KBM-7 (cell line): ENCODE measurements at regions not wholly inside any gene's neighbourhood (a gene's known extent, or its start where the extent isn't known, plus 50 kb on each side); places are given as distances from the start of the nearest gene placed in this dataset.
A peak's percentile ranks its signal among the peaks of the same experiment; 100 is the strongest.

Experiments
- DNase-seq: peaks from one replicate; pipeline ENCODE4 v3.0.0-alpha.2; 2015
- in situ Hi-C: fragments of 300-500 bp; cut with MboI; formaldehyde crosslinking; loops from 2 replicates; pipeline ENCODE4 v1.14.3; 2020; ENCODE audit warnings: low sequenced_read_pairs, low pct_unique_long_range_greater_than_20kb, mixed read lengths

GRCh38 chr10:21202776-21203462, 305.8 kb upstream of the NEBL start:
- no peak for DNase-seq
- in situ Hi-C loops = no loop called here

GRCh38 chr10:21199501-21199900, 302.4 kb upstream of the NEBL start:
- in situ Hi-C loops = no loop called here
- DNase-seq = no peak

- in situ Hi-C loops = no loop called here
- no peak for DNase-seq
Observed at GRCh38 chr10:21197838-21198237, 300.7 kb upstream of the NEBL start.

- in situ Hi-C loops = no loop called here
- no peak for DNase-seq
Observed at GRCh38 chr10:21196822-21197395, 299.8 kb upstream of the NEBL start.

GRCh38 chr10:21195252-21195651, 298.1 kb upstream of the NEBL start:
- no peak for DNase-seq
- in situ Hi-C loops = no loop called here

GRCh38 chr10:21194510-21194993, 297.4 kb upstream of the NEBL start:
- in situ Hi-C loops = no loop called here
- DNase-seq = peak; percentile 60

- DNase-seq = no peak
- in situ Hi-C loops = no loop called here
Observed at GRCh38 chr10:21193196-21193595, 296.1 kb upstream of the NEBL start.

GRCh38 chr10:21191512-21191911, 294.4 kb upstream of the NEBL start:
- no peak for DNase-seq
- in situ Hi-C loops = no loop called here

- in situ Hi-C loops = no loop called here
- DNase-seq = no peak
Observed at GRCh38 chr10:21184984-21185383, 287.9 kb upstream of the NEBL start.

- DNase-seq = no peak
- in situ Hi-C loops = no loop called here
Observed at GRCh38 chr10:21184216-21184615, 287.1 kb upstream of the NEBL start.

- DNase-seq = no peak
- in situ Hi-C loops = no loop called here
Observed at GRCh38 chr10:21183025-21183424, 285.9 kb upstream of the NEBL start.

- no peak for DNase-seq
- in situ Hi-C loops = no loop called here
Observed at GRCh38 chr10:21181451-21181850, 284.3 kb upstream of the NEBL start.

- in situ Hi-C loops = no loop called here
- DNase-seq = no peak
Observed at GRCh38 chr10:21180604-21181003, 283.5 kb upstream of the NEBL start.

GRCh38 chr10:21176934-21177480, 279.9 kb upstream of the NEBL start:
- in situ Hi-C loops = no loop called here
- DNase-seq = no peak

GRCh38 chr10:21175797-21176196, 278.7 kb upstream of the NEBL start:
- DNase-seq = no peak
- in situ Hi-C loops = no loop called here

- in situ Hi-C loops = no loop called here
- DNase-seq = no peak
Observed at GRCh38 chr10:21174715-21175495, 277.8 kb upstream of the NEBL start.

- in situ Hi-C loops = no loop called here
- peak; percentile 13 for DNase-seq
Observed at GRCh38 chr10:21173802-21174714, 276.9 kb upstream of the NEBL start.

GRCh38 chr10:21172930-21173801, 276.1 kb upstream of the NEBL start:
- peak; percentile 25 for DNase-seq
- in situ Hi-C loops = no loop called here
